ENCODE measurements at regions not wholly inside any gene's neighbourhood (a gene's known extent, or its start where the extent isn't known, plus 50 kb on each side); places are given as distances from the start of the nearest gene placed in this dataset.
"Not testable (repeated sequence)": the region's sequence is repeated elsewhere in the genome, so short reads cannot be mapped to it uniquely, and the experiment has no call there.

- no peaks in the 10 kb centered on the region for H3K36me3 ChIP-seq (ENCODE audit: control insufficient read depth, insufficient read depth, low read length)
- DNase-seq (ENCODE audit: low read depth) (peak; percentile 20), FAIRE-seq (no peak)
- no peak overlapping the region for H3K4me3 ChIP-seq (ENCODE audit: low read depth, low read length)
- no peaks in the 10 kb centered on the region for H3K27me3 ChIP-seq (ENCODE audit: control insufficient read depth, insufficient read depth, low read length)
- no peak for TF ChIP-seq CTCF (IDR thresholded peaks at IDR 0.05; ENCODE audit: insufficient read depth, low read length, severe bottlenecking)
These were observed 68.3 kb downstream of the DYRK2 start for GRCh38 chr12:67716817-67717216.

- H3K27me3 ChIP-seq (ENCODE audit: control insufficient read depth, insufficient read depth, low read length); H3K36me3 ChIP-seq (ENCODE audit: control insufficient read depth, insufficient read depth, low read length); H3K4me3 ChIP-seq (ENCODE audit: low read depth, low read length); DNase-seq (ENCODE audit: low read depth); FAIRE-seq: not testable (repeated sequence)
These were observed 70.8 kb downstream of the DYRK2 start for GRCh38 chr12:67719303-67719702.

GRCh38 chr12:67720351-67720856 lies 71.9 kb downstream of the DYRK2 start:
- no peak for TF ChIP-seq CTCF (IDR thresholded peaks at IDR 0.05; ENCODE audit: insufficient read depth, low read length, severe bottlenecking)
- Histone ChIP-seq H3K4me3 (ENCODE audit: low read depth, low read length) (no peak overlapping the region), H3K27me3 (ENCODE audit: control insufficient read depth, insufficient read depth, low read length) (no peaks in the 10 kb centered on the region), H3K36me3 (ENCODE audit: control insufficient read depth, insufficient read depth, low read length) (no peaks in the 10 kb centered on the region)
- DNase-seq (ENCODE audit: low read depth) (no peak), FAIRE-seq (no peak)

GRCh38 chr12:67721248-67721647 lies 72.7 kb downstream of the DYRK2 start:
- H3K36me3 ChIP-seq (ENCODE audit: control insufficient read depth, insufficient read depth, low read length), result no peaks in the 10 kb centered on the region
- no peak for TF ChIP-seq CTCF (IDR thresholded peaks at IDR 0.05; ENCODE audit: insufficient read depth, low read length, severe bottlenecking)
- no peaks in the 10 kb centered on the region for H3K27me3 ChIP-seq (ENCODE audit: control insufficient read depth, insufficient read depth, low read length)
- H3K4me3 ChIP-seq (ENCODE audit: low read depth, low read length), result no peak overlapping the region
- FAIRE-seq (peak; percentile 28), DNase-seq (ENCODE audit: low read depth) (no peak)

GRCh38 chr12:67722296-67722695 lies 73.8 kb downstream of the DYRK2 start:
- no peaks in the 10 kb centered on the region for H3K27me3 ChIP-seq (ENCODE audit: control insufficient read depth, insufficient read depth, low read length)
- FAIRE-seq, result no peak
- H3K4me3 ChIP-seq (ENCODE audit: low read depth, low read length), result no peak overlapping the region
- TF ChIP-seq CTCF (IDR thresholded peaks at IDR 0.05; ENCODE audit: insufficient read depth, low read length, severe bottlenecking), result no peak
- no peak for DNase-seq (ENCODE audit: low read depth)
- H3K36me3 ChIP-seq (ENCODE audit: control insufficient read depth, insufficient read depth, low read length), result no peaks in the 10 kb centered on the region

GRCh38 chr12:67726868-67727267 lies 78.3 kb downstream of the DYRK2 start:
- TF ChIP-seq CTCF (IDR thresholded peaks at IDR 0.05; ENCODE audit: insufficient read depth, low read length, severe bottlenecking), result no peak
- FAIRE-seq (no peak), DNase-seq (ENCODE audit: low read depth) (peak; percentile 33)
- Histone ChIP-seq H3K27me3 (ENCODE audit: control insufficient read depth, insufficient read depth, low read length) (no peaks in the 10 kb centered on the region), H3K36me3 (ENCODE audit: control insufficient read depth, insufficient read depth, low read length) (no peaks in the 10 kb centered on the region), H3K4me3 (ENCODE audit: low read depth, low read length) (no peak overlapping the region)
